NAMALWA (cell line): ENCODE measurements at regions not wholly inside any gene's neighbourhood (a gene's known extent, or its start where the extent isn't known, plus 50 kb on each side); places are given as distances from the start of the nearest gene placed in this dataset.
"Not testable (repeated sequence)": the region's sequence is repeated elsewhere in the genome, so short reads cannot be mapped to it uniquely, and the experiment has no call there.

Experiments used
- DNase-seq: peaks from one replicate; pipeline ENCODE4 v3.0.0-alpha.2; 2015; ENCODE audit warnings: low spot score

DNA sequence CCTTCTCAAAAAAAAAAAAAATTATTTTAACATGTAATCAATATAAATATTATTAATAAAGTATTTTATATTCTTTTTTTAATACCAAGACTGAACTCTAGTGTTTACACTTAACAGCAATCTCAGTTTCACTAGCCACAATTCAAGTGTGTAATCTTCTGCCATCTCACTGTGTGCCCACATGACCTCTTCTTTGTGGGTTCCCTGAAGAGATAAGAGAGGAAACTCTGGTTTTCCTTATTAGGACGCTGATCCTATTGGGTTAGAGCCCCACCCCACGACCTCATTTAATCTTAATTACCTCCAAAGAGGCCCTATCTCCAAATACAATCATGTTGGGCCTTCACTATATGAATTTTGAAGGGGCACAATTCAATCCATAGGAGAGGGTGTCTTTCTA lies 177.6 kb downstream of the STK31 start:
- DNase-seq, result no peak

DNA sequence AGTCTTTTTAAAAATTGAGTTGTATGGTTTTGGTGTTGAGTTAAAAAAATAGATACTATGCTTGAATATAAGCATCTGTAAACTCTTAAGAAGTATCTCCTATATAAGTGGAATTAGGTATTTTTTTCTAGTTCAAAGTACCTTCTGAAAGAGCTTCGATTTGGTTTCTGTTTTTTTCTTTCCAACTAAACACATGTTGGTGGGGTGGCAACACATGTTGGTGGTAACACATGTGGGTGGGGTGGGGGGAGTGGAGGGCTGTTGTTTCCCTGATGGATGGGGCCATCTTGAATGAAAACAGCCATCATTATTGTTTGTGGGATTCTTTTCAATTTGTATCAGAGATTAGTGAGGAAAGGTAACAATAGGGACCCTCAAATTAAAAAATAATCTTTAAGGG lies 178.9 kb downstream of the STK31 start:
- no peak for DNase-seq

DNA sequence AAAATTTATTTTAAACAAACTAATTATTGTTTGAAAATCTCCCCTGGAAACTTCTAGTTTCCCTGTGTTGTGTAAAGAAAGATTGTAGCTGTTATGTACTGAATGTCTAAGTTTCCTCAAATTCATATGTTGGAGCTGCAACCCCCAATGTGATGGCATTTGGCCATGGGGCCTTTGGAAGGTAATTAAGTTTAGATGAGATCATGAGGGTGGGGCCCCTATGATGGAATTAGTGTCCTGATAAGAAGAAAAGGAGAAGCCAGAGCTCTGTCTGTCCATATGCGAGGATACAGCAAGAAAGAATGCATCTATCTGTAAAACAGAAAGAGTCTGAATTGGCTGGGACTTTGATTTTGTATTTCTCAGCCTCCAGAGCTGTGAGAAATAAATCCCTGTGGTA lies 179.5 kb downstream of the STK31 start:
- no peak for DNase-seq

DNA sequence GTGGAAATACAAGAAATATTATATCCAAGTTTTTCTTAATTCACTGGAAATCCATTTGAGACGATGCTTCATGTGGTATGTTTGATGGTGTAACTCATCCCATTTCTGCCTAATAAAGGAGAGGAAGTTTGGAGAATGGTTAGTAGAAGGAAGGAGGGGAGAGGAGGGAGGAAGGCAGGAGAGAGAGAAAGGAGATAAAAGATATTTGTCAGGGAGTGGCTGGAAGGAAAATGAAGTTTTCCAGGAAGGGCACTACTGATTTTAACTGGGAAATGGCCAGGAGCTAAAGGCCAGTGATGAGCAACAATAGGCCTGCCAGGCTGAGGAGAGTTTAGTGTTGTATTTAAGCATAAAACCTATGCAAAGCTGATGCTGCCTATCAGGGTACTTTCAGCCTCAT lies 182.0 kb downstream of the STK31 start:
- DNase-seq, result no peak

DNA sequence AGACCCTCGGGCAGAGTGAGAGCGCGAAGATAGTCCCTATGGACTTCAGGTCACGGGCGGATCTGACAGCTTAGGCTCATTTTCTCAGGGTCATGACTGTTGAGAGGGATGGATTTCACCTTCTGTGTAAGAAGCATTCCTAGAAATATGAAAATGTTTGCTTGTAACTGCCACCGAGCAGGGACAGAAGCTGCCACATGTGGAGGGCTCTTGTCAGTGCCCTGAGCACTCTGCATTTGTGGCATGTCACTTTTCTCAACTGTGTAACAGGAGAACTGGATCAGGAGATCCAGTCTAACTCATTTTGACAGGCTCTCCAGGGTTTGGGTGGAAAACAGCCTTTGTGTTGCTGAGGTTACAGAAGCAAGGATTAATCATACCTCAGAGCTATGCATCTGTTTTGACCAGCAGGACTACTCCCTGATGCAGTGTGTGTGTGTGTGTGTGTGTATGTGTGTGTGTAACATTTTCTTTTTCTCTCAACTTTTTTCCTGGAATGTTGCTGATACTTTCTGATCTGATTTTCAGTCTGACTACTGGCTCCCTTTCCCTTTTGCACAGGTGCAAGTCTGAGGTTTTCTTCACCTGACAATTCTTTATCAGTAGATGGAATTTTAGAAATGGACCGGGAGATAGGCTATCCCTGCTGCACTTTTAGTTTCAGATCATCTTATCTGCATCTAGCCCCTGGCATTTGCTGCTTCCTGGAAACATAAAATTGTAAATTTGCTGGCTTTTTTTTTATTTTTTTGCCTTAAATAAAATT lies 183.3 kb downstream of the STK31 start:
- DNase-seq, result no peak

DNA sequence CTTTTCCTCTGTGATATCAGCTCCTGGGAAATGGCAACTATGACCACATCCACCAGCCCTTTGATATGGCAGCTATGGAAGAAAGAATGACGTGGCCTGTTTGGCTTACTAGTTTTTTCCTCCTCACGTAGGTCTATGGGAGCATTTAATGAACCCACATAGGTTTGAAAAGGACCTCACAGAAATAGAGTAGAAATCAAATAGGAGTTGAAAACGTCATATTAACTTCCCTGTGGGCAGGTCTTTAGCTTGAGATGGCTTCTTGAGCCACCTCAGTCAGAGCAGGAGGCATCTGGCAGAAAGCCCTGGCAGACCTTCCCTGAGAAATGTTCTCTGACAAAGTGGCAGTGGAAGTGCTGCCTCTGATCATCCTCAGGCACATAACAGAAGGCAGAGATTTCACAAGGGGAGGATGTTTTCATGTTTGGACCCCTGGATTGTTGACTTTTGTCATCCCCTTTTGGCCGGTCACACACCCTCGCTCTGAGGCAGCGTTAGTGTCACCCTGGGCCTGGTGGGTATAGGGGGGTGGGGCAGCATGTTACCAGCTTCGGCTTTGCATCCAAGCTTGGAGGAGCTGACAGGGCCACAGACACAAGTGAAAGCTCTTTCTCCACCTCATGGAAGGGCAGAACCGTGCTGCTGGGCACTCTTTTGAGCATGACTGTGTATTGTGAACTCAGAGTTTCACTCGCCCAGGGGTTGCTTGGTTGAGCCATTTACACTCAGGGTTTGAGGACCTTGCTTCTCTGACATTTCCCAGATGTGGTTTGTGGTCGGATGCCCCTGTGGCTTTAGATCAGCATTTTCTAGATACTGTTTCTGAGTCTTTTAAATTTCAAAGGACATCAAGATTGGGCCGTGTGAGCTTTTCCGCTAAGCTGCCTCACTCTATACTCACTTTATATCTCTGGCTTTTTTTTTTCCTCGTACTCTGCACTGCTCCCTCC lies 184.2 kb downstream of the STK31 start:
- DNase-seq, result peak; percentile 11

DNA sequence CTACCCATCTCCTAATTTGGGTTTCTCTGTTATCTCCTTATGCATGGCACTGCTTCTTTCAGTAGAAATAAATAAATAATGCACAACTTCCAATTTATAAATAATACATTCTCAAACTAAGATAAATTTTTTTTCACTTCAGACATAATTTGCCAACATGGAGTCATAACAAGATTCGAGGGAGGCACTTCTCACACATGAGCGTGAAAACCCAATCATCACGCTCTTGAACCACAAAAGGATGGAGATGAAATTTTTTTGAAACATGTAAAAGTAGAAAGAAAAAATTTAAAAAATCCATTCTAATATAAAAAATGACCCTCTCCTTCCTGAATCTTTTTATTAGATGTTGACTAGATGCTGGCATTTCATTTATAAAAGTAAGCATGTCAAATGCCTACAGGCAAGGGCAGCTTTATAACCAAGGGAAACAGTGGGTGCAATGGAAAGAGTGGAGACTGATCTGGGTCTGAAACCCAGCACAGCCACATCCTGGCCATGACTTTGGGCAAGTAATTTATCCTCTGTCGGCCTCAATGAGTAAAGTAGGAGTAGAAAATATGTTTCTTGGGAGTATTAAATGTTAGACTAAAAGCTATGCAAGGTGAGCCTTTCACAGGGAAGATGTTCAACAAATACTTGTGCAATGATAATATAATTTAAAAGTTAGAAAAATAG lies 185.0 kb downstream of the STK31 start:
- DNase-seq, result no peak

DNA sequence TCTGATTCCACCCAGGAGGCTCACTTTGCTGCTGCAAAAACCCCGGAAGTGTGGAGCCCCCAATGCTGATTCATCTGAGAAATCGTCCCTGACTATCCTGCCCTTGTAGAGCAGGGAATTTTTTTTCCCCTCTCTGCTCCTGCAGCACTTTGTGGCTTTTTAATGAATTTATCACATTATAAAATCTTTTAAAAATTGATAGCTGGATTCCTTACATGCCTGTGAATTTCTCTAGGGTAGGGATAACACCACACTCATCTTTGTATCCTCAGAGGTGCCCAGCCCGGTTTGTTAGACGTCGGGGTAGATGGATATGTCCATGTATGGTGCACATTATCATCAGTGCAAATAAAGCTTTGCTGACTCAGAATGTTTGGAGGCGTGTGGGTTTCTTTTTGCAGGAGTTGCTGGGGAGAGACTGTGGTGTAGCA lies 185.7 kb downstream of the STK31 start:
- no peak for DNase-seq

DNA sequence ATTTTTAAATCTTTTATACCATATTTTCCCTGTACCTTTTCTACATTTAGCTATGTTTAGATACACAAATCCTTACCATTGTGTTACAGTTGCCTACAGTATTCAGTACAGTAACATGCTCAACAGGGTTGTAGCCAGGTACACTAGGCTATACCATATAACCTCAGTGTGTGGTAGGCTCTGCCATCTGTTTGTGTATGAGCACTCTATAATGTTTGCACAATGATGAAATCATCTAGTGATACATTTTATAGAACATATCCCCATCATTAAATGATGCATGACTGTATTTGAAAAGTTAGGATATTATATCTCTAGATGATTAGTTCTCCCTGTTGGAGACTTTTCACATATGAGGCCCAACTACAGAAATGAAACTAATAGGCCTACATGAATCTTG lies 188.6 kb downstream of the STK31 start:
- no peak for DNase-seq

DNA sequence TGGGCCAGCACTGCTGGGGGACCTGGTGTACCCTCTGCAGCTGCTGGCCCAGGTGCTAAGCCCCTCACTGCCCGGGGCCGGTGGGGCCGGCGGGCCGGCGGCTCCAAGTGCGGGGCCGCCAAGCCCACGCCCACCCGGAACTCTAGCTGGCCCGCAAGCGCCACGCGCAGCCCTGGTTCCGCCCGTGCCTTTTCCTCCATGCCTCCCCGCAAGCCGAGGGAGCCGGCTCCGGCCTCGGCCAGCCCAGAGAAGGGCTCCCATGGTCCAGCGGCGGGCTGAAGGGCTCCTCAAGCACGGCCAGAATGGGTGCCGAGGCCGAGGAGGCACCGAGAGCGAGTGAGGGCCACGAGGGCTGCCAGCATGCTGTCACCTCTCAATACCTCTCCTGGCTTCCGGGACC lies 194.9 kb downstream of the STK31 start:
- not testable (repeated sequence) for DNase-seq

DNA sequence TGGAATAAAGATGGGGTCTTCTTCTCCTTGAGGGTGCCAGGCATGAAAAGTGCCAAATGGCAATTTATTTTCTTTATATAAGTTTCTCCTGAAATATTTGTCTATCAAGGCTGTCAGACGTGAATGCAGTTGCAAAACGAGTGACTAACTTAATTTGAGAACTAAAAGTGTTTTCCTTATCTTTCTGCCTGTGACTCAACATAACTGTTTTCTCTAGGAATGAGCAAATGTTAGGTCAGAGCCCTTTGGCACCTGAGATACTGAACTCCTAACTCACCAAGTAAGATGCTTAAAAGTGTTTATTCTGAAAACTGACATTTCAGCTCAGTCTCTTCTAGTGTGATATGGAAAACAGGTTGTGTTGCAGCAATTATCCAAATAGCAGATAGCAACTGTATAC lies 197.0 kb downstream of the STK31 start:
- DNase-seq, result no peak

DNA sequence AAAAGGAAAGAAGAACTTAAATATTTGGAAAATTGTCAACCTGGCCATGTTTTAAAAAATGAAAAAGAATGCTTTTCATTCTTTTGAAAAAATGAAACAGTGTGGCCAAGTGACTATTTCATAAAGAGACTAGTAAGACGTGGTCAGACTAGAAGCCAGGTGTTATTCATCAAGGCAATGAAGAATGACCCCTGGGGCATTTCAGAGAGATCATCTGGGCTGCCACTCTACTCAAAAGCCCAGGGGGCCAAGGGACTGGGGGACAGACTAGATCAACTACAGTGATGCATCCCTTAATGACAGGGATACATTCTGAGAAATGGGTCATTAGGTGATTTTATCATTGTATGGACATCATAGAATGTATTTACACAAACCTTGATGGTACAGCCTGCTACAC lies 199.4 kb downstream of the STK31 start:
- DNase-seq, result no peak

DNA sequence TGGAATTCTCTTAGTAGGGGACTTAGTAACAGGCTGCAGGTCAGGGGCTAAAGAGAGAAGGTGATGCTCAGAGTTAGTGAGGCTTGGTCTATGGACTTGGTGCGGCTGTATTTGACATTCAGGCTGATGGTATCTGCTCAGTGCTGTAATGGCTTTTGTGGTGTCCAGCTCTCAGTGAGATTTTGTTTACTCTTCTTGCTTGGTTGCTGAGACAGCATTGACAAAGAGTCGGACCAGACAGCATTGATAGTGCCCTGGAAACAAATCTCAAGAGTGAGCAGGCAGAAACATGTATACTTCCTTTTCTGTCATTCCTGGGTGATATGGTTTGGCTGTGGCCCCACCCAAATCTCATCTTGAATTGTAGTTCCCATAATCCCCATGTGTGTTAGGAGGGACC lies 202.0 kb downstream of the STK31 start:
- no peak for DNase-seq

DNA sequence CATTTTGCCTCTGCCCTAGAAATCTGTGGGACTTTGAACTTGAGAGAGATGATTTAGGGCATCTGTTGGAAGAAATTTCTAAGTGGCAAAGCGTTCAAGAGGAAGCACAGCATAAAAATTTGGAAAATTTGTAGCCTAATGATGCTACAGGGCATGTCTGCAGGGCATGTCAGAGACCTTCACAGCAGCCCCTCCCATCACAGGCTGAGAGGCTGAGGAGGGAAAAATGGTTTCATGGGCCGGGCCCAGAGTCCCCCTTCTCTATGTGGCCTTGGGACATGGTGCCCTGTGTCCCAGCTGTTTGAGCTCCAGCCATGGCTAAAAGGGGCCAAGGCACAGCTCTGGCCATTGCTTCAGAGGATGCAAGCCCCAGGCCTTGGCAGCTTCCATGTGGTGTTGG lies 203.0 kb downstream of the STK31 start:
- no peak for DNase-seq

DNA sequence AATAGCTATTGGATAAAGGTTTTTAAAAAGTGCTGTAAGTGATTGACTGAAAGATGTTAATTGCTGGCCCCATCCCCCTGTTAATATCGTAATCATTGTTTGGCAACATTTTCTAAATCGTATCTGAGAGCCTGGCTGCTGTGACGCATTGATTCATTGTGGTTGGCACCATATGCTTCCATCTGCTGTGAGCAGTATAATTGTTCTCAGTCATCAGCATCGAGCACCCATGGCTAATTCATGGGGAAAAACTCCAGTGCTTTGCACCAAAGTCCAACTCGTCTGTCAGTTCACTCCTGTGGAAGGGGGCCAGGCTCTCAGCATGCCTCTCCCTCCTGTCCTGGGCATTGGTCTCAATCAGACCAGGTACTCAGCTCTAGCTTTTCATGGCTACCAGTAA lies 205.2 kb downstream of the STK31 start:
- DNase-seq, result no peak

DNA sequence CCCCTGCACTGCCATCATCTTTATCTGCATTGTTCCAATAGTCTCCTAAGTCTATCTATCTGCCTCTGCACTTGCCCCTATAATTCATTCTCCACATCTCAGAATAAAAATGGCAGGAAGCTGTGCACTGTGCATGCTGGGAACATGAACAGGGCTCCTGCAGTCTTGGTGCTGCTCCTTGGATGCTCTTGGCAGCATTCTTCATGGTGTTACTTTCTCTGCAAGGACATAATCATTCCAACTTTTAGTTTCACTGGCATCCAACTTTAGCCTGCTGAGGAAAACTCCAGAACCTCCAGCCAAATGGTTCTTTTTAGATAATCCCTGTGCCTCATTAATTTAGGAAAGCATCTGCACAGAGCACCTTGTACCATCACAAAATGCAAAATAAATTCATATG lies 208.3 kb downstream of the STK31 start:
- DNase-seq, result no peak

DNA sequence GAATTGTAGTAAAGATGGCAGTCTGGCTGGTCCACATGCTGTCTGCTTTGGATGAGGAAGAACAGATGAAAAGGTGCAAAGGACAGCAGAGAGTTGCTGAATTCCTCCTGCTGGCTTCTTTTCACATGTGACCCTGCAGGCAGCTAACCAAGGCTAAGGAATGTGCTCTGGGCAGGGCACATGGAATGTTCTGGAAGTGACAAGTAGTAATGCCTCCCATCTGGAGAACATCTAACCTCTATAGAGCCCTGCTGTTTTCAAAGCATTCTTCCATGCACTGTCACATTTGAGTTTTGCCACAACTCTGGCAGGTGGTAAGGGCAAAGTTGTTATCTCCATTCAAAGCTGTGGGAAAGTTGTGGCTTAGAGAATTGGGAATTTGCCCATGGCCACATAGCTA lies 208.8 kb downstream of the STK31 start:
- DNase-seq, result no peak

DNA sequence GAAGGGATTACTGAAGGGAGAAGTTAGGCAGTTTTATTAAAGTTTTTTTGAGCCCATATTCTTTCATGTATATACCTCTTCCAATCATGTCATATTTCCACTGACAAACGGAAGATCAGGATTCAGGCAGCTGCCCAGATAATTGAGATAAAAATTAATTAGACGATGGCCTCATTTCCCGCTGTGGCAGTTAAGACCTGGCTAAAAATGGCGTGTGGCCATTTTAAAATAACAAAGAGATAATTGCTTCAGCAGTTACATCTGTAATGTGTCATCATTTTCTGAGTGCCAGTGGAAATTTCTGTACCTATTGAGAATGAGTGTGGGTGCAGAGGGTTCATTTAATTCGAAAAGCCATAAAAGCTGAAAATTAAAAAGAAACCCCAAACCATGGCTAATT lies 215.1 kb downstream of the STK31 start:
- DNase-seq, result no peak

DNA sequence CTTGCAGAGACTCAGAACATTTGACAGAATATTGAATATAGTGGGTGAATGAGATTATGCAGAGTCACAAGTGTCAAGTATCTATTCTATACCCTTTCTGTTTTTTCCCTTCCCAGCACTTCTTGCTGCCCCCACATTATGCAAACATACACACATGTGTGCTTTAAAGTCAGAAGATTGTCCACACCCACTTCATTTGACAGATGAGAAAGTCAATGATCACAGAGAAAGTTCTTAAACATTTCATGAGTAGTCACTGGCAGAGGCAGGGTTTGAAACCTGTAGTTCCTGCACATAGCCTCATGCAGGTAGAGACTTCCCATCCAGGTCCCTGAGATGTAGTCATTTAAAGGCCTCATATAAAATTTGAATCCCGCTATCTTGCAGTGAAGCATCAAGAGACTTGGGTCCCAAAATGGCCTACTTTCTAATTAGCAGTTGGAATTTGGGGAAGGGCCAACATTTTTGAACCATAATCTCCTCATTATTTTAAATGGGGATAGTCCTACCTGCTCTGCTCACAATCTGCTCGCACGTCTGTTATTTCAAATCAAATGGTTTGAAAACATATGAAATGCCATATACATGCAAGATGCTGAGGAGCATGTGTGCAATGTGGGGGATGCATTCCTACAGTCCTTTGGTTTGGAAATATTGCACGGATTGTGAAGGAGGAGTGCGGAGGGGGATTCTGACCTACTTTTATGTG lies 217.8 kb downstream of the STK31 start:
- no peak for DNase-seq

DNA sequence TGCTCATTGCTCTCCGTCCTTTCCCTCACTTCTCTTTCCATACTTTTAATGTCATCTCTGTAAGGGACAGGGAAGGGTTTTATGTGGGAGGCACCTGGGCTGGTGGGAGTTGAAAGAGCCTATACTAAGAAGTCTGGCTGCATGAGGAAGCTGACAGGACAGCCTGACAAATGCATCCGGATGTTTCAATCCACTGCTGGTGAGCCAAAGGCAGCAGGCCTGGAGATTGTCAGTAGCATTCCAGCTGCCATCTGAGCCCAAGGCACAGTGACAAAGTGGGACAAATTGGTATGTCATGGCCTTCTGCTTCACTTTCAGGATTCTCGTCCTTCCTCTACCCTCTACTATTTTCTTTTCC lies 218.4 kb downstream of the STK31 start:
- no peak for DNase-seq

DNA sequence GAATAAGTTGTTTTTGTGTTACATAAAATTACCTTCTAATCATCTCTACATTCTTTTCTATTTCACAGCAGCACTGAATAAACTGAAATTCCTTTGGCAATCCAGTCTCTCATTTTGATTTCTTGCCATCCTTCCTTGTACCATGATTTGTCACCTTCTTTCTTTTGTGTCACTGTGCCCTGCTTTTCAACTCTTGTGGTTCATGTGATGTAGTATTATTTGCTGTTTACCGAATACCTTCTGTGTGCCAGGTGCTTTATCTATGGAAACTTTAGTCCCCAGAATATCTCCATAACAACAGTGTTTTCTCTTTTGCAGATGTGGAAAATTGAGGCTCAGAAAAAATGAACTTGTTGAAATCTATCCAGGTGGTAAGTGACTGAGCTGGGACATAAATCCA lies 220.3 kb downstream of the STK31 start:
- no peak for DNase-seq

DNA sequence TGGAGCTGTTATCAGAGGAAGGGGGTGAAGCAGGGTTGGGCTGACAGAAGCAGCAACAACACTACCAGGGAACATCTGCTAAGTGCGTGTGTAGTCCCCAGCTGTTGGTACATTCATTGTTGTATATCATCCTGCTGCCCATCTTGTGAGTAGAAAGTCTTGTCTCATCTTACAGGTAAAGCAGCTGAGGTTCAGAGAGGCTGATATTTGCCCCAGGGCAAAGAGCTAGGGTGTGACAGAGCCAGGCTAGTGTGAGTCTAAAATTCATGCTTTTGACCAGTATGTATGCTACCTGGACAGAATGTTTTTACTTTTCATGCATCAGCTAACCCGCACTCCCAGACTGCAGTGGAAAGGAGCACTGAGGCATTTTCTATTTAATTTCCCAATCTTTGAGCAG lies 221.6 kb downstream of the STK31 start:
- no peak for DNase-seq
